PC-3 (cell line): ENCODE measurements at regions not wholly inside any gene's neighbourhood (a gene's known extent, or its start where the extent isn't known, plus 50 kb on each side); places are given as distances from the start of the nearest gene placed in this dataset.

ENCODE experiments used
- ATAC-seq: fragments of 200-7000 bp; cut with Tn5 transposase; 2 replicates; pipeline ENCODE4 v1.9.1; 2020; ENCODE audit warnings: mild to moderate bottlenecking, moderate library complexity
- BruUV-seq: library from RNA; stranded (reverse); fragments of 400-500 nt; replicated peaks from 2 replicates; lab custom pipeline; 2021; lab: Mats Ljungman, UMichigan
- CTCF ChIA-PET: fragments of 300-600 bp; sonication (Branson Sonifier 250); formaldehyde crosslinking; loops from one replicate; lab custom pipeline; 2022; ENCODE audit warnings: antibody characterized with exemption; lab: Charles Lee
- POLR2A ChIA-PET: fragments of 300-600 bp; sonication (Branson Sonifier 250); formaldehyde crosslinking; loops from one replicate; lab custom pipeline; 2022; ENCODE audit warnings: antibody characterized with exemption; ENCODE audit not compliant: unreplicated experiment; lab: Charles Lee
- DNase-seq: peaks from one replicate; pipeline ENCODE4 v3.0.0-alpha.2; 2015
- H2AFZ ChIP-seq: fragments of 300-600 bp; sonication (generic); 2 replicates; pipeline ENCODE4 v1.6.0; 2016; ENCODE audit warnings: antibody characterized with exemption, low read length
- H3F3A ChIP-seq: fragments of 300-600 bp; sonication (generic); one replicate; pipeline ENCODE4 v1.6.0; 2017; ENCODE audit warnings: antibody characterized with exemption, low read length, control low read depth, mild to moderate bottlenecking; ENCODE audit not compliant: unreplicated experiment
- H3K27ac ChIP-seq: fragments of 300-600 bp; sonication (generic); 2 replicates; pipeline ENCODE4 v1.5.1; 2016; ENCODE audit warnings: mild to moderate bottlenecking, low read length
- H3K27me3 ChIP-seq: fragments of 300-600 bp; sonication (generic); 2 replicates; pipeline ENCODE4 v1.6.1; 2016; ENCODE audit warnings: low read length, mixed read lengths
- H3K36me3 ChIP-seq: fragments of 300-600 bp; sonication (generic); 2 replicates; pipeline ENCODE4 v1.6.1; 2016; ENCODE audit warnings: low read depth, mixed run types, low read length, mixed read lengths
- H3K4me1 ChIP-seq: fragments of 300-600 bp; sonication (generic); 2 replicates; pipeline ENCODE4 v1.5.1; 2016; ENCODE audit warnings: low read length; ENCODE audit not compliant: insufficient read depth
- H3K4me2 ChIP-seq: fragments of 300-600 bp; sonication (generic); 2 replicates; pipeline ENCODE4 v1.6.0; 2016; ENCODE audit warnings: low read length
- H3K4me3 ChIP-seq: fragments of 300-600 bp; sonication (generic); 2 replicates; pipeline ENCODE4 v1.5.1; 2016; ENCODE audit warnings: mild to moderate bottlenecking, low read length, mixed read lengths
- H3K79me2 ChIP-seq: fragments of 300-600 bp; sonication (generic); 2 replicates; pipeline ENCODE4 v1.6.1; 2017; ENCODE audit warnings: low read length, mixed read lengths
- H3K9ac ChIP-seq: fragments of 300-600 bp; sonication (generic); 2 replicates; pipeline ENCODE4 v1.6.0; 2016; ENCODE audit warnings: mild to moderate bottlenecking, low read length
- H3K9me2 ChIP-seq: fragments of 300-600 bp; sonication (generic); replicated peaks from 2 replicates; pipeline ENCODE4 v1.6.1; 2016; ENCODE audit warnings: mixed run types, low read length, mixed read lengths
- H3K9me3 ChIP-seq: fragments of 300-600 bp; sonication (generic); 2 replicates; pipeline ENCODE4 v1.6.1; 2016; ENCODE audit warnings: low read length, mixed read lengths
- H4K20me1 ChIP-seq: fragments of 300-600 bp; sonication (generic); 2 replicates; pipeline ENCODE4 v1.6.1; 2016; ENCODE audit warnings: low read length, mixed read lengths
- EZH2 ChIP-seq: fragments of 300-600 bp; sonication (generic); IDR thresholded peaks from one replicate; pipeline ENCODE4 v1.6.1; 2017; ENCODE audit warnings: antibody characterized with exemption, mild to moderate bottlenecking, low read length; ENCODE audit not compliant: unreplicated experiment
- EZH2phosphoT487 ChIP-seq: fragments of 300-600 bp; sonication (generic); IDR thresholded peaks from 2 replicates; pipeline ENCODE4 v1.6.1; 2018; ENCODE audit warnings: mild to moderate bottlenecking, antibody characterized with exemption, low read length, borderline replicate concordance
- intact Hi-C: fragments of 100-400 bp; cut with micrococcal nuclease; formaldehyde crosslinking; loops from 2 replicates; pipeline ENCODE4 v1.9.0; 2023
- TF ChIP-seq, protein P1 (sequence below): fragments of 300-600 bp; sonication (generic); conservative IDR thresholded peaks from 2 replicates; pipeline ENCODE4 v1.5.1; 2017; ENCODE audit warnings: antibody characterized with exemption, low read depth, mild to moderate bottlenecking, low read length

DNA sequence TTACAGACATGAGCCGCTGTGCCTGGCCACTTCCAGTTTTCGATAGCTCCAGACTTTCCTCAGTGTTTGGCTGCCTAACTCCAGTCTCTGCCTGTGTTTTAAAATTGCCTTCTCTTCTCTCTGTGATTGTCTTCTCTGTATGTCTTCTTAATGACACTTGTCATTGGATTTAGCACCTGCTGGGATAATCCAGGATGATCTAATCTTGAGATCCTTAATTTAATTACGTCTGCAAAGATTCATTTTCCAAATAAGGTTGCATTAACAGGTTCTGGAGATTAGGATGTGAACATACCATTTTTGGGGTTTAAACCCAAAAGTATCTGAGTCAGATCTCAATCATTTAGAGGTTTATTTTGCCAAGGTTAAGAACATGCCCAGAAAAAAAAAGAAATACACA is 222.2 kb upstream of the PDZRN3 start:
- ChIA-PET CTCF (no interaction called here), POLR2A (no interaction called here)
- Histone ChIP-seq H2AFZ (no peak overlapping the region), H3K79me2 (no peaks in the 10 kb centered on the region), H3K4me3 (no peak overlapping the region), H3K4me2 (no peak overlapping the region), H4K20me1 (no peaks in the 10 kb centered on the region), H3K27me3 (no peaks in the 10 kb centered on the region), H3F3A (no peaks in the 10 kb centered on the region), H3K9me2 (no peaks in the 10 kb centered on the region), H3K9ac (no peak overlapping the region), H3K9me3 (peaks cover 7% of the 10 kb centered on the region; the same call in 1 of the 2 replicates), H3K4me1 (no peaks in the 10 kb centered on the region), H3K27ac (no peak overlapping the region), H3K36me3 (no peaks in the 10 kb centered on the region)
- ATAC-seq (no peak), DNase-seq (no peak)
- no peak for TF ChIP-seq EZH2
- no peak for TF ChIP-seq EZH2phosphoT487
- TF ChIP-seq, protein P1, sequence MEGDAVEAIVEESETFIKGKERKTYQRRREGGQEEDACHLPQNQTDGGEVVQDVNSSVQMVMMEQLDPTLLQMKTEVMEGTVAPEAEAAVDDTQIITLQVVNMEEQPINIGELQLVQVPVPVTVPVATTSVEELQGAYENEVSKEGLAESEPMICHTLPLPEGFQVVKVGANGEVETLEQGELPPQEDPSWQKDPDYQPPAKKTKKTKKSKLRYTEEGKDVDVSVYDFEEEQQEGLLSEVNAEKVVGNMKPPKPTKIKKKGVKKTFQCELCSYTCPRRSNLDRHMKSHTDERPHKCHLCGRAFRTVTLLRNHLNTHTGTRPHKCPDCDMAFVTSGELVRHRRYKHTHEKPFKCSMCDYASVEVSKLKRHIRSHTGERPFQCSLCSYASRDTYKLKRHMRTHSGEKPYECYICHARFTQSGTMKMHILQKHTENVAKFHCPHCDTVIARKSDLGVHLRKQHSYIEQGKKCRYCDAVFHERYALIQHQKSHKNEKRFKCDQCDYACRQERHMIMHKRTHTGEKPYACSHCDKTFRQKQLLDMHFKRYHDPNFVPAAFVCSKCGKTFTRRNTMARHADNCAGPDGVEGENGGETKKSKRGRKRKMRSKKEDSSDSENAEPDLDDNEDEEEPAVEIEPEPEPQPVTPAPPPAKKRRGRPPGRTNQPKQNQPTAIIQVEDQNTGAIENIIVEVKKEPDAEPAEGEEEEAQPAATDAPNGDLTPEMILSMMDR: no peak
- no TSS peak for BruUV-seq
- intact Hi-C loops: no loop called here

DNA sequence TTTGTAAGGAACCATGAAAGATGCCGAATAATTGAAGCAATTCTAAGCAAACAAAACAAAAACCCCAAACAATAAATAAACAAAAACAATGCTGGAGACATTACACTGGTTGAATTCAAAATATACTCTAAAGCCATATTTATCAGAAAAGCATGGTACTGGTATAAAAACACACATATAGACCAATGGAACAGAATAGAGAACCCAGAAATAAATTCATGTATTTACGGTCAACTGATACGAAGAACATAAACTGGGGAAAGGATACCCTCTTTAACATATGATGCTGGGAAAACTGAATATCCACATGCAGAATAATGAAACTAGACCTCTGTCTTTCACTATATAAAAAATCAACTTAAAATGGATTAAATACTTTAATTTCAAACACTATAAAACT is 214.3 kb upstream of the PDZRN3 start:
- no peaks in the 10 kb centered on the region for H3F3A ChIP-seq
- no peaks in the 10 kb centered on the region for H4K20me1 ChIP-seq
- DNase-seq (no peak), ATAC-seq (no peak)
- CTCF ChIA-PET: no interaction called here
- TF ChIP-seq EZH2phosphoT487 (no peak), EZH2 (no peak)
- TF ChIP-seq, protein P1: no peak
- no TSS peak for BruUV-seq
- no peaks in the 10 kb centered on the region for H3K36me3 ChIP-seq
- no peak overlapping the region for H3K4me3 ChIP-seq
- no peak overlapping the region for H3K27ac ChIP-seq
- no peak overlapping the region for H3K9ac ChIP-seq
- H3K9me3 ChIP-seq: peaks cover 55% of the 10 kb centered on the region
- H3K9me2 ChIP-seq: no peaks in the 10 kb centered on the region
- no peak overlapping the region for H3K4me2 ChIP-seq
- H3K27me3 ChIP-seq: no peaks in the 10 kb centered on the region
- POLR2A ChIA-PET: no interaction called here
- intact Hi-C loops: no loop called here
- no peaks in the 10 kb centered on the region for H3K4me1 ChIP-seq
- H2AFZ ChIP-seq: no peak overlapping the region
- no peaks in the 10 kb centered on the region for H3K79me2 ChIP-seq

DNA sequence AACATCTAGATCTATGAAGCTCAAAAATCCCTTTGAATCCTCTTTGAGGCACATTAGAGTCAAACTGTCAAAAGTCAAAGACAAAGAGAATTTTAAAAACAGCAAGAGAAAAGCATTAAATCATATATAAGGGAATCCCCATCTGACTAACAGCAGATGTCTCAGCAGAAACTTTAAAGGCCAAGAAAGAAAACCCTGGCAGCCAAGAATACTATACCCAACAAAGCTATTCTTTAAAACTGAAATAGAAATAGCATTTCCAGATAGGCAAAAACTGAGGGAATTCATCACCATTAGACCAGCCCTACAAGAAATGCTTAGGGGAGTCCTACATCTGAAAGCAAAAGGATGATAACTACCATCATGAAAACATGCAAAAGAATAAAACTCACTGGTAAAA is 211.2 kb upstream of the PDZRN3 start:
- intact Hi-C loops: no loop called here
- Histone ChIP-seq H3K9ac (no peak overlapping the region), H3K4me3 (no peak overlapping the region), H3F3A (no peaks in the 10 kb centered on the region), H3K4me2 (no peak overlapping the region), H3K36me3 (no peaks in the 10 kb centered on the region), H3K27me3 (no peaks in the 10 kb centered on the region), H3K4me1 (no peaks in the 10 kb centered on the region), H3K27ac (no peak overlapping the region), H3K9me3 (peaks cover 54% of the 10 kb centered on the region), H4K20me1 (no peaks in the 10 kb centered on the region), H3K79me2 (no peaks in the 10 kb centered on the region), H2AFZ (no peak overlapping the region), H3K9me2 (no peaks in the 10 kb centered on the region)
- DNase-seq: no peak
- BruUV-seq: no TSS peak
- ATAC-seq: no peak
- CTCF ChIA-PET: no interaction called here
- POLR2A ChIA-PET: no interaction called here
- no peak for TF ChIP-seq EZH2phosphoT487
- TF ChIP-seq EZH2: no peak
- TF ChIP-seq, protein P1: no peak
